ENCODE measurements at regions not wholly inside any gene's neighbourhood (a gene's known extent, or its start where the extent isn't known, plus 50 kb on each side); places are given as distances from the start of the nearest gene placed in this dataset.

DNA sequence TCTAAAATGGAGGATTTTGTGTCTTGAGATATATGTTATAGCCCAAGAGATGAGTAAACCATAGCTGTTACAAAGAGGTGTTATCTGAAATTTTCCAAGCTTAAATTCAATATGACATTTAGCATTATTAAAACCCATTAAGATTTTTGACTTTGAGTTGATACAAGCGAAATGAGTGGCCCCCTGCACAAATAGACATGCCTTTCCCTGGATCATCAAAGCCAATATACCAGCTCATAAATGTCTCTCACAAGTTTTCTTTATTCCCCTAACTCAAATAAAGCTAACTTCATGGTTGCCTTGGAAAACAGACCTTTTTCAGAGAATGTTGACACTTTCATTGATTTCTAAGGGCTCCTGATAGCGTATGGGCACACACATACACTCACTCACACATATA is 55.5 kb upstream of the TIAM1 start:
- no peak for TF ChIP-seq POLR2A (IDR thresholded peaks at IDR 0.05; ENCODE audit: low read depth, low read length)
- DNase-seq (ENCODE audit: insufficient read length, low spot score): no peak
- FAIRE-seq: no peak

DNA sequence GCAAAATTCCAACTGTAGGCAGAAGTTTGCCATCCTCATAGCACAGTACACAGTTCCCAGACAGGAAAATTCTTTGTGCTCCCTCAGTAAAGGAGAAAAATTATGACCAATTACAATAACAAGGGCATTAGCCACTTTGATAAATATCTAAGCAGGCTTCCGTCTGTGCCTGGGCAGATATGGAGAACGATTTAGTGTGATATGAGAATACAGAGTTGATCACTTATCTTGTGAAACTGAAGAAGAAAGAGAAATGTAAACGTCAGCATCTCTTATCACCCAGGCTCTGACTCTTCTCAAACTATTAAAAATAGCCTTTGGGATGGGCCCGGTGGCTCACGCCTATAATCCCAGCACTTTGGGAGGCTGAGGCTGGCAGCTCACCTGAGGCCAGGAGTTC is 54.5 kb upstream of the TIAM1 start:
- no peak for TF ChIP-seq POLR2A (IDR thresholded peaks at IDR 0.05; ENCODE audit: low read depth, low read length)
- no peak for FAIRE-seq
- no peak for DNase-seq (ENCODE audit: insufficient read length, low spot score)

DNA sequence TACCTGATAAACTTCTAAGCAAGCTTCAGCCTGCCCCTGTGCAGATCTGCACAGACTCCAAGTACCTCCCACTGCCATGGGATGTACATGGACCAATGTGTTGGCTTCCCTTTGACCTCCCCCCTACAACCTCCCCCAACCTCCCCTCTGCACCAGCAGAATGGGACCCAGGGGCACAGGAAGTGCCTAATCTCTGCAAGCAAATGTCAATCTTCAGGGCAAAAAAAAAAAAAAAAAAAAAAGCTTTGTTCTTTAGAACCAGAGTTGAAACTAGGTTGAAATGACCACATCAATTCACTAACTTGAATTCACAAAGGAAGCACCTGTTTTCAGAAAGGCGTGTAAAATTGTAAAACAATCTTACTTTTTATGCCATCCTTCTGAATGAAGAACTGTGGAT is 53.9 kb upstream of the TIAM1 start:
- FAIRE-seq (no peak), DNase-seq (ENCODE audit: insufficient read length, low spot score) (no peak)
- TF ChIP-seq POLR2A (IDR thresholded peaks at IDR 0.05; ENCODE audit: low read depth, low read length): no peak

DNA sequence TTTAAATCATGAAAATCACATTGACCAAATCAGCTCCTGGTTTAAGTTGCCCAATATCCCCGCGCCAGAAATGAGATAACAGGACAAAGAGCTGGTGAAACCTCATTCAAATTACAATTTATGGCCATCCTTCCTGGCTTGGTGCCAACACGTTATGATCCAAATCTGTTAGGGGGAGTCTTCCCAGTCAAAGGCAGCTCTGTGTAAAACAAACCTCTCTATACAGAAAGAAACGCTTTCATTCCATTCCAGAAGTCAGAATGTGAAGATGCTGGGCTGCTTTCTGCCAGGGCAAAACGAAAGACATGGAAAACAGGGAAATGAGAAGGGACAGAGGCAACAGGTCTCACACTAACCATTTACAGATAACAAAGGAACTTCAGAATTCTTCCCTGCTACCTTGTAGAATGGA is 53.5 kb upstream of the TIAM1 start:
- FAIRE-seq (no peak), DNase-seq (ENCODE audit: insufficient read length, low spot score) (no peak)
- no peak for TF ChIP-seq POLR2A (IDR thresholded peaks at IDR 0.05; ENCODE audit: low read depth, low read length)

DNA sequence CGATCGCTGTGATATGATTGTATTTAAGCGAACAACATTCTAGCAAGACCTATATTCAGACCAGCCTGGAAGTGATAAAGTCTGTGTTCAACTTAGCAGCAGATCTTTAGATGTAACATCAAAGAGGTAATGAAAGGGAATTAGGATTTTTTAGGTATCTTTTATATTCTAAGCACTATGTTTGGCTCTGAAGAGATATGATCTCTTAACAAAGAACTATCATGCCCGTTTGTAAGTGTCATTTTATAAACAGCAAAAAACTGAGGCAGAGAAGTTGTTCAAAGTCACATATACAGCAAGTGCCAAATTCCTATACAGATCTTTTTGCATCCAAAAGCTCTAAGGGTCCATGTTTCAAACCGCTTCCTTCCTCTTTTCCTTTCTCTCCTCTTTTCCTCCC is 53.0 kb upstream of the TIAM1 start:
- no peak for DNase-seq (ENCODE audit: insufficient read length, low spot score)
- no peak for TF ChIP-seq POLR2A (IDR thresholded peaks at IDR 0.05; ENCODE audit: low read depth, low read length)
- FAIRE-seq: no peak

DNA sequence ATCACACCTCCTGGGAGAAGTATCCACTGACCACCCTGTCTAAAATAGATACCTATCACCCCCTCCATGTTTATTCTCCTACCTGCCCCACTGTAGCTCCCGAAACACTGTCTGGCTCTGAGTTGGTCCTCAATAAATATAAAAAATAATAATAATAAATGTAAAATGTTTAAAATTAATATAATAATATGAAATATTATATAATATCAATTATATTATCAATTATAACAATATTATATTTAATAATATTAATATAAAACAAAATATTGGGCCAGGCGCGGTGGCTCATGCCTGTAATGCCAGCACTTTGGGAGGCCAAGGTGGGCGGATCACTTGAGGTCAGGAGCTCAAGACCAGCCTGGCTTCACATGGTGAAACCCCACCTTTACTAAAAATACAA is 52.3 kb upstream of the TIAM1 start:
- TF ChIP-seq POLR2A (IDR thresholded peaks at IDR 0.05; ENCODE audit: low read depth, low read length): no peak
- DNase-seq (ENCODE audit: insufficient read length, low spot score): no peak
- no peak for FAIRE-seq

DNA sequence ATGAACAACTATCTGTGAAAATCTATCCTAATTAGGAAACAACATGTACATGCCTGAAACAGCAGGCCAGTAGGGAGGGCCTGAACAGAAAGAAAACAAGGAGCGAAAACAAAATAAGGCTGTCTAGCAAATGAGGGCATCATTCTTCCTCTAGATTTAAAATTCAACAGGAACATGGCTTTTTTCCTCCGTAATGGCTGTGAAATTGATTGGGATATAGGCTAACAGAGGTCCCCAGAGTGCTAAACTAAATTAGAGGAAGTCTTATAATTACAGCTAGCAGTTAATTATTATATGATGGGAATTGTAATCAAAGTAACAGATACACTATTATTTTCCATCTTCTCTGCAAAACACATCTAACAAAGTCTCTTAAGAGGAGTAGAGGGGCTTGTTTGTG is 51.7 kb upstream of the TIAM1 start:
- FAIRE-seq (no peak), DNase-seq (ENCODE audit: insufficient read length, low spot score) (no peak)
- no peak for TF ChIP-seq POLR2A (IDR thresholded peaks at IDR 0.05; ENCODE audit: low read depth, low read length)

DNA sequence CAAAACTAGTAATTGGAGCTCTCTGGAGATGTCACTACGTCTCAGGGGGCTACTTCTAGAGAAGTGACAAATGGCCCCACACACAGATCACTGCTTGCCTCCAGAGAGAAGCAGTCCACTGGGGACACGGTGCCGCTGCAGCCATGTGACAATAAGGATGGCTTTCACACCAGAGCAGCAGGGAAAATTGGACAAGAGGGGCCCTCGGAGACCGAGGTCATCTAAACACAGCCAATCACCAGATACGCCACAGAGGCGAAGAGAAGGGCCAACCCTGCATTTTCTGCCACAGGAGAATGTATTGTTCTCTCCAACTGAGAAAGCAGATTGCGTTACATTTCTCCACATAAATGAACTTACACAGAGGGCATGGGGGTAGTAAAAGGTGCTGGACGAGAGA is 51.2 kb upstream of the TIAM1 start:
- TF ChIP-seq POLR2A (IDR thresholded peaks at IDR 0.05; ENCODE audit: low read depth, low read length): no peak
- DNase-seq (ENCODE audit: insufficient read length, low spot score) (no peak), FAIRE-seq (no peak)

DNA sequence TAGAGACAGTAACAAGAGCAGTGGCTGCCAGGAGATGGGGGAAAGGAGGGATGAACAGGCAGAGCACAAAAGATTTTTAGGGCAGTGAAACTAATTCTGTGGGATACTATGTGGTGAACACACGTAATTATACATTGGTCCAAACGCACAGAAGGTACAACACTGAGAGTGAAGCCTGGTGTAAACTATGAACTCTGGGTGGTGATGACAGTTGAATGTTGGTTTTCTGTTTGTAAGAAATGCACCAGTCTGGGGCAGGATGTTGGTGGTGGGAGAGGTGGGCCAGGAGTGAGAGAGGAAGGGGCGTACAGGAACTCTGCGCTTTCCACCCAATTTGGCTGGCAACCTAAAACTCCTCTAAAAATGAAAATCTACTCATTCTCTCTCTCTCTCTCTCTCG is 50.2 kb upstream of the TIAM1 start:
- TF ChIP-seq POLR2A (IDR thresholded peaks at IDR 0.05; ENCODE audit: low read depth, low read length): no peak
- no peak for FAIRE-seq
- no peak for DNase-seq (ENCODE audit: insufficient read length, low spot score)
